DMS53 treated with DMSO at 0.1 percent for 48 hours (cell line): ENCODE measurements at regions not wholly inside any gene's neighbourhood (a gene's known extent, or its start where the extent isn't known, plus 50 kb on each side); places are given as distances from the start of the nearest gene placed in this dataset.

ENCODE experiments used
- DNase-seq: peaks from one replicate; lab custom pipeline; 2025; ENCODE audit not compliant: unreplicated experiment; lab: John Stamatoyannopoulos, UW

GRCh38 chr2:183214680-183215079 is 90.4 kb downstream of the NUP35 start:
- DNase-seq, result no peak

GRCh38 chr2:183215917-183216316 is 91.7 kb downstream of the NUP35 start:
- no peak for DNase-seq

GRCh38 chr2:183219888-183220287 is 95.6 kb downstream of the NUP35 start:
- DNase-seq, result no peak

GRCh38 chr2:183222751-183223150 is 98.5 kb downstream of the NUP35 start:
- no peak for DNase-seq

GRCh38 chr2:183224948-183225347 is 100.7 kb downstream of the NUP35 start:
- no peak for DNase-seq

- DNase-seq, result no peak
Measured at GRCh38 chr2:183227176-183227575, 102.9 kb downstream of the NUP35 start.

GRCh38 chr2:183229386-183229785 is 105.1 kb downstream of the NUP35 start:
- no peak for DNase-seq

- DNase-seq, result no peak
Measured at GRCh38 chr2:183232161-183232865, 108.1 kb downstream of the NUP35 start.

GRCh38 chr2:183242937-183243336 is 118.7 kb downstream of the NUP35 start:
- DNase-seq, result peak; percentile 57

- DNase-seq, result peak; percentile 52
Measured at GRCh38 chr2:183243758-183244157, 119.5 kb downstream of the NUP35 start.

GRCh38 chr2:183244300-183244844 is 120.1 kb downstream of the NUP35 start:
- peak; percentile 72 for DNase-seq

GRCh38 chr2:183248866-183249567 is 124.8 kb downstream of the NUP35 start:
- DNase-seq, result peak; percentile 82

GRCh38 chr2:183250061-183250460 is 125.8 kb downstream of the NUP35 start:
- DNase-seq, result no peak

- no peak for DNase-seq
Measured at GRCh38 chr2:183250472-183250871, 126.2 kb downstream of the NUP35 start.

GRCh38 chr2:183253441-183254130 is 129.3 kb downstream of the NUP35 start:
- no peak for DNase-seq

GRCh38 chr2:183255411-183255810 is 131.2 kb downstream of the NUP35 start:
- no peak for DNase-seq

GRCh38 chr2:183259921-183260320 is 135.7 kb downstream of the NUP35 start:
- no peak for DNase-seq

- DNase-seq, result no peak
Measured at GRCh38 chr2:183260527-183260926, 136.3 kb downstream of the NUP35 start.

- no peak for DNase-seq
Measured at GRCh38 chr2:183264890-183265535, 140.8 kb downstream of the NUP35 start.

- no peak for DNase-seq
Measured at GRCh38 chr2:183267148-183267827, 143.0 kb downstream of the NUP35 start.

- no peak for DNase-seq
Measured at GRCh38 chr2:183269956-183270355, 145.7 kb downstream of the NUP35 start.
